ENCODE measurements at regions not wholly inside any gene's neighbourhood (a gene's known extent, or its start where the extent isn't known, plus 50 kb on each side); places are given as distances from the start of the nearest gene placed in this dataset.

- TF ChIP-seq CTCF (IDR thresholded peaks at IDR 0.05; ENCODE audit: insufficient read depth, low read depth, low read length, missing control alignments): no peak
- no peak overlapping the region for H3K4me3 ChIP-seq (ENCODE audit: low read length)
- DNase-seq (ENCODE audit: low read depth): no peak
Measured at GRCh38 chr4:106629268-106629625, 260.7 kb upstream of the GIMD1 start.

DNA sequence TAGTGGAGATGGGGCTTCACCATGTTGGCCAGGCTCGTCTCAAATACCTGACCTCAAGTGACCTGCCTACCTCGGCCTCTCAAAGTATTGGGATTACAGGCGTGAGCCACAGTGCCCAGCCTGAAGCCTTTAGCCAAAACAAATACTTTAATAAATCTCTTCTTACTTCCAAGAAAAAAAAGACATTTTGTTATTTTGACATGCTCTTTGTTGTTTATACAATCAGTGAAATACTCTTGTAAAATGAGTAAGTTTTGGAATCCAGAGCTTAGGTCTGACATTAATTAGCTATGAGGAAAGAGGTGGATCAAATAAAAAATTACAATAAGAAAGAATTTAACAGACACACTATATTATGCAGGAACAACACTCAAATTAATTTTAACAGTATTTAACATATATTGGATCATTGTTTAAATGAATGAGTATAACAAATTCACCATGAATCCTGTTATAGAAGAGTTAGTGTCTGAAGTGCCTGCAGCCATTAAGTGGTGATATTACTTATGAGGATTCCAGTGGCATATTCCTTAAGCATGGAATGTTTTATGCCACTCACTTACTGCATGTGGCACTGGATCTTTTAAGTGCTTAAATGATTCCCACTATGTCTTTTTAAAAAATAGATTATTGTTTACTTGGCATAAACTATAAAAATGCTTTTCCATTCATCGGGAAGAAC is 260.1 kb upstream of the GIMD1 start:
- no peak overlapping the region for H3K4me3 ChIP-seq (ENCODE audit: low read length)
- no peak for DNase-seq (ENCODE audit: low read depth)
- TF ChIP-seq CTCF (IDR thresholded peaks at IDR 0.05; ENCODE audit: insufficient read depth, low read depth, low read length, missing control alignments): no peak

- TF ChIP-seq CTCF (IDR thresholded peaks at IDR 0.05; ENCODE audit: insufficient read depth, low read depth, low read length, missing control alignments): no peak
- H3K4me3 ChIP-seq (ENCODE audit: low read length): no peak overlapping the region
- no peak for DNase-seq (ENCODE audit: low read depth)
Measured at GRCh38 chr4:106627051-106627450, 258.5 kb upstream of the GIMD1 start.

DNA sequence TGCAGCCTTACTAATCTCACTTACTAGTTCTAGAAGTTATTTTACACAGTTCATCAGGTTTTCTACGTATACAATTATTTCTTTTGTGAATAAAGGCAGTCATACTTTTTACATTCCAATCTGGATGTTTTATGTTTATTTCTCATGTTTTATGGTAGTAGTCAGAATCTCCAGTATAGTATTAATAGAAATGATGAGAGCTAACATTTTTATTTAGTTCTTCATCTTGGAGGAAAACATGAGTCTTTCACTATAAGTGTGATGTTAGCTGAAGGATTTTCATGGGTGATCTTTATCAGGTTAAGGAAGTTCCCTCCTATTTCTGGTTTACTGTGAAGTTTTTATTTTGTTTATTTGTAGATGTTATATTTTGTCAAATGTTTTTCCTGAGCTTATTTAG is 256.1 kb upstream of the GIMD1 start:
- H3K4me3 ChIP-seq (ENCODE audit: low read length): no peak overlapping the region
- DNase-seq (ENCODE audit: low read depth): no peak
- no peak for TF ChIP-seq CTCF (IDR thresholded peaks at IDR 0.05; ENCODE audit: insufficient read depth, low read depth, low read length, missing control alignments)

DNA sequence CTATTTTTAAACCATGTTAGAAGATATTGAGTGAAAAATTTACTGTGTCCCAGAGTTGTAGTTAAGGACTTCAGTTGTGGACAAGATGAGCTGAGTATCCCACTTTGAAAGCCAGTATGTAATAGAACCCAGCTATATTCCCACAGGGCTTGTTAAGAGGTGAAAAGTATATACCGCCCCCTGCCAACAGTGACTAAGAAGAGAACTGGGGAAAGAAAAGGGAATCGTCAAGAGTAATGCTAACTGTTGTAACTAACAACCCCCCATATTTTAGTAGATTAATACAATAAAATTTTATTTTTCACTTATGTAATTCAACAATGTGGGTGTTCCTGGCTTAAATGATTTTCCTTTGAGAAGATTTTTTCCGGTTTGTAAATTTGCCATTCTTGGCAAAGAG is 250.4 kb upstream of the GIMD1 start:
- DNase-seq (ENCODE audit: low read depth): no peak
- H3K4me3 ChIP-seq (ENCODE audit: low read length): no peak overlapping the region
- TF ChIP-seq CTCF (IDR thresholded peaks at IDR 0.05; ENCODE audit: insufficient read depth, low read depth, low read length, missing control alignments): no peak

- no peak for DNase-seq (ENCODE audit: low read depth)
- no peak overlapping the region for H3K4me3 ChIP-seq (ENCODE audit: low read length)
- no peak for TF ChIP-seq CTCF (IDR thresholded peaks at IDR 0.05; ENCODE audit: insufficient read depth, low read depth, low read length, missing control alignments)
Measured at GRCh38 chr4:106615961-106616360, 247.4 kb upstream of the GIMD1 start.

- no peak for TF ChIP-seq CTCF (IDR thresholded peaks at IDR 0.05; ENCODE audit: insufficient read depth, low read depth, low read length, missing control alignments)
- DNase-seq (ENCODE audit: low read depth): no peak
- H3K4me3 ChIP-seq (ENCODE audit: low read length): no peak overlapping the region
Measured at GRCh38 chr4:106615410-106615945, 246.9 kb upstream of the GIMD1 start.
